ENCODE measurements at regions not wholly inside any gene's neighbourhood (a gene's known extent, or its start where the extent isn't known, plus 50 kb on each side); places are given as distances from the start of the nearest gene placed in this dataset.
"Not testable (repeated sequence)": the region's sequence is repeated elsewhere in the genome, so short reads cannot be mapped to it uniquely, and the experiment has no call there.

DNA sequence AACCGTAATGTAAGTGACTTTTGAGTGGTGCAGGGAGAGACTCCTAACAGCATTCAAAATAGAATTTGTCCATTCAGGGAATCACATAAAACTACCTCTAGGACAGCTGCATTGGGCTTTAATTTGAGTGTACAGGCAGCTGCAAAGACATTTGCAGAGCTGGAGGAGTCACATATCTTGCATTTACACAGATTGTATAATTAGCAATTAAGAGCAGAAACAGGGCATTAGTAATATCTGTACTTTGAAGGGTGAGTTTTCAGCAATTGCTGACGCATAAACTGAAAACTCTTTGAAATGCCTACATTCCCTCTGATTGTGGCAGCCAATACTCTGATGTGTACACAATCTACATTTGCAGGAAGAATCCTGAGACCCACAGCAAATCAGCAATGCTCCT lies 245.6 kb downstream of the UBE2NL start:
- H3K79me2 ChIP-seq (ENCODE audit: insufficient read depth, low read length); H3K27me3 ChIP-seq (ENCODE audit: control insufficient read depth in 1 of 2, insufficient read depth in 2 of 2, low read length in 2 of 2); DNase-seq (ENCODE audit: low spot score); H4K20me1 ChIP-seq (ENCODE audit: insufficient read depth, low read length); H3K4me2 ChIP-seq (ENCODE audit: low read depth, low read length); FAIRE-seq; H2AFZ ChIP-seq (ENCODE audit: low read length); H3K4me1 ChIP-seq (ENCODE audit: insufficient read depth, low read length); ATAC-seq; in situ Hi-C loops (cut with HindIII; ENCODE audit: extremely low pct_ligation_motif_present, low pct_unique_long_range_greater_than_20kb); POLR2A ChIA-PET; H3K9ac ChIP-seq (ENCODE audit: insufficient read depth, low read depth, low read length); intact Hi-C loops (cut with micrococcal nuclease; ENCODE audit: unreplicated experiment); H3K36me3 ChIP-seq (replicated peaks in 1 of 2; ENCODE audit: control insufficient read depth in 1 of 2, insufficient read depth in 2 of 2, low read length in 2 of 2); H3K9me3 ChIP-seq (ENCODE audit: low read length); CTCF ChIA-PET (ENCODE audit: low intra/inter-chr PET ratio, low total read pairs); H3K27ac ChIP-seq (ENCODE audit: extremely low read length, insufficient read depth, low read length); H3K4me3 ChIP-seq (replicated peaks in 1 of 3; ENCODE audit: insufficient read depth in 1 of 3, low read depth in 2 of 3, low read length in 3 of 3); BruUV-seq (replicated peaks): not testable (repeated sequence)
- no CpG with 5 or more reads among the region's 2 CpGs for WGBS (ENCODE audit: low lambda C conversion rate)

DNA sequence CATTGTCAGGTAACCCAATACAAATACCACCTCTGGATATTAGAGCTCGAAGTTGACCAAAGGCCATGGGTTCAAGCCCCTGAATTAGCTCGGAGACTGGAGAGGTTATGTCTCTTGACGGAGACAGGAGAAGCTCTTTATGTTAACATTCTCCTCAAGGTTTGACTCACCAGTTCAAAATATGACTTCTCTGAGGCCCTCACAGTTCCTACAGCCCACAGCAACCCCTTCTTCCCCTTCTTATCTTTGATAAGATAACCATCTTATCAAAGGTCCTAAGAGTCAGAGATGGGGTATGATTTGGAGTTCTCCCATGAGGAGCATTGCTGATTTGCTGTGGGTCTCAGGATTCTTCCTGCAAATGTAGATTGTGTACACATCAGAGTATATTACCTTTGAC lies 246.6 kb downstream of the UBE2NL start:
- intact Hi-C loops (cut with micrococcal nuclease; ENCODE audit: unreplicated experiment); POLR2A ChIA-PET; H3K9ac ChIP-seq (ENCODE audit: insufficient read depth, low read depth, low read length); H3K4me1 ChIP-seq (ENCODE audit: insufficient read depth, low read length); H3K27me3 ChIP-seq (ENCODE audit: control insufficient read depth in 1 of 2, insufficient read depth in 2 of 2, low read length in 2 of 2); FAIRE-seq; H3K79me2 ChIP-seq (ENCODE audit: insufficient read depth, low read length); H2AFZ ChIP-seq (ENCODE audit: low read length); BruUV-seq (replicated peaks); H3K9me3 ChIP-seq (ENCODE audit: low read length); DNase-seq (ENCODE audit: low spot score); in situ Hi-C loops (cut with HindIII; ENCODE audit: extremely low pct_ligation_motif_present, low pct_unique_long_range_greater_than_20kb); CTCF ChIA-PET (ENCODE audit: low intra/inter-chr PET ratio, low total read pairs); H3K4me2 ChIP-seq (ENCODE audit: low read depth, low read length); H4K20me1 ChIP-seq (ENCODE audit: insufficient read depth, low read length); H3K36me3 ChIP-seq (replicated peaks in 1 of 2; ENCODE audit: control insufficient read depth in 1 of 2, insufficient read depth in 2 of 2, low read length in 2 of 2); H3K4me3 ChIP-seq (replicated peaks in 1 of 3; ENCODE audit: insufficient read depth in 1 of 3, low read depth in 2 of 3, low read length in 3 of 3); ATAC-seq; H3K27ac ChIP-seq (ENCODE audit: extremely low read length, insufficient read depth, low read length): not testable (repeated sequence)
- no CpG with 5 or more reads among the region's 3 CpGs for WGBS (ENCODE audit: low lambda C conversion rate)

DNA sequence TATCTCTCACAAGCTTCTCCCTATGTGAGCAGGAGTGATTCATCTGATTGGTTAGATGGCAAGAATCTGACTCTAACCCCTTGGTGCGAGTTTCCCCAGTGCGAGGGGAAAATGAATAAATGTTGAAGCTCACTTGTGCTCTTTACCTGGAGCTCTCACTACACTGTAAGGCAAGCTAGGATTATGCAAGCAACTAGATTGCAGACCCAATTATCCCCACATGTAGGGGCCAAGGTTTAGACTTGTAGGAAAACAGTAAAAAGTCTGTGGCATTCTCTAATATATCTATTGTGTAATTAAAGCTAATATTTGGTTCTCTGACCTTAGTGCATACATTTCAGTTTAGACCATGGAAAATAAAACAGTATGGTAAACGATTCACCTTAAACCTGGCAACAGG lies 247.2 kb downstream of the UBE2NL start:
- POLR2A ChIA-PET = not testable (repeated sequence)

DNA sequence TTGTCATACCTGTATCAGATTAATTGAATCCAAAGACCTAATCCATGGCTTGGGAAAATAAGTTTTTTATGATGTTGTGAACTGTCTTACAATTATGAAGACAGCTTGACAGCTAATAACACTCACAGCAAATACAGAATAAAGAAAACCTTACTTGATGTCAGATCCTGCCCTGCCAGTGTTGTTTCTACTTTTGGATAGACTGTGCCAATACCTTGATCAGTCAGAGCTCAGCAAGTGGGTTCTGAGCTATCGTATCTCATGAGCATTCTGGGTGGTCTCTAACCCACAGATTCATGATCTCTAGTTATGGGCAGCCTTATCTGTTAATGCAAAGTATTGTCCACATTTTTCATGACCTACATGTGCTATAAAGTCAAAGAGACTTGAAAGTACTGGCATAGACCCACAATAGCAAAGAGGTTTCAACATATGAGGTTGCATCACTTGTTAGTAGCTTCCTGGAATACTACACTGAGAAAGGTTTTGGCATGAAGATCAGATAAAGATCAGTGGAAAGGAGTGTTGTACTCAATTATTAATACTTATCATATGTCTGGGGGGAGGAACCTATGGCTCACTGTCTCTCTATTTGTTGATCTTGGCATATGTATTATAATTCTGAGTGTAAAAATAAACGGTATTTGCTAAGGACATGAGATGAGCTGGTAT lies 250.7 kb downstream of the UBE2NL start:
- intact Hi-C loops (cut with micrococcal nuclease; ENCODE audit: unreplicated experiment); H3K36me3 ChIP-seq (replicated peaks in 1 of 2; ENCODE audit: control insufficient read depth in 1 of 2, insufficient read depth in 2 of 2, low read length in 2 of 2); H3K4me3 ChIP-seq (replicated peaks in 1 of 3; ENCODE audit: insufficient read depth in 1 of 3, low read depth in 2 of 3, low read length in 3 of 3); POLR2A ChIA-PET; H3K27me3 ChIP-seq (ENCODE audit: control insufficient read depth in 1 of 2, insufficient read depth in 2 of 2, low read length in 2 of 2); H3K4me1 ChIP-seq (ENCODE audit: insufficient read depth, low read length); H3K27ac ChIP-seq (ENCODE audit: extremely low read length, insufficient read depth, low read length); H3K79me2 ChIP-seq (ENCODE audit: insufficient read depth, low read length); CTCF ChIA-PET (ENCODE audit: low intra/inter-chr PET ratio, low total read pairs); in situ Hi-C loops (cut with HindIII; ENCODE audit: extremely low pct_ligation_motif_present, low pct_unique_long_range_greater_than_20kb); BruUV-seq (replicated peaks); H3K9ac ChIP-seq (ENCODE audit: insufficient read depth, low read depth, low read length); ATAC-seq; H3K9me3 ChIP-seq (ENCODE audit: low read length); FAIRE-seq; DNase-seq (ENCODE audit: low spot score); H2AFZ ChIP-seq (ENCODE audit: low read length); H4K20me1 ChIP-seq (ENCODE audit: insufficient read depth, low read length); H3K4me2 ChIP-seq (ENCODE audit: low read depth, low read length): not testable (repeated sequence)
- WGBS (ENCODE audit: low lambda C conversion rate) = 0% methylated on average over 1 of the region's 2 CpGs

More for the DNA sequence above, 247.2 kb downstream of the UBE2NL start:
- H3K9ac ChIP-seq (ENCODE audit: insufficient read depth, low read depth, low read length); in situ Hi-C loops (cut with HindIII; ENCODE audit: extremely low pct_ligation_motif_present, low pct_unique_long_range_greater_than_20kb); H3K4me2 ChIP-seq (ENCODE audit: low read depth, low read length); H3K36me3 ChIP-seq (replicated peaks in 1 of 2; ENCODE audit: control insufficient read depth in 1 of 2, insufficient read depth in 2 of 2, low read length in 2 of 2); H3K9me3 ChIP-seq (ENCODE audit: low read length); H4K20me1 ChIP-seq (ENCODE audit: insufficient read depth, low read length); H3K79me2 ChIP-seq (ENCODE audit: insufficient read depth, low read length); CTCF ChIA-PET (ENCODE audit: low intra/inter-chr PET ratio, low total read pairs); BruUV-seq (replicated peaks); FAIRE-seq; H3K4me1 ChIP-seq (ENCODE audit: insufficient read depth, low read length); DNase-seq (ENCODE audit: low spot score); H3K4me3 ChIP-seq (replicated peaks in 1 of 3; ENCODE audit: insufficient read depth in 1 of 3, low read depth in 2 of 3, low read length in 3 of 3); intact Hi-C loops (cut with micrococcal nuclease; ENCODE audit: unreplicated experiment); H2AFZ ChIP-seq (ENCODE audit: low read length); H3K27me3 ChIP-seq (ENCODE audit: control insufficient read depth in 1 of 2, insufficient read depth in 2 of 2, low read length in 2 of 2); H3K27ac ChIP-seq (ENCODE audit: extremely low read length, insufficient read depth, low read length): not testable (repeated sequence)
- ATAC-seq = peak; percentile 35; the same call in 2 of the 3 replicates
- 0% methylated on average over 3 of the region's 3 CpGs for WGBS (ENCODE audit: low lambda C conversion rate)
